Sigmoid colon (tissue), 4 donors: ENCODE measurements at regions not wholly inside any gene's neighbourhood (a gene's known extent, or its start where the extent isn't known, plus 50 kb on each side); places are given as distances from the start of the nearest gene placed in this dataset.

Experiments used
- POLR2A ChIP-seq, 2 donors: fragments of 450-650 bp; IDR thresholded peaks; one replicate each; pipeline ENCODE4 v1.6.1; 2016; ENCODE audit warnings: antibody characterized with exemption in 2 of 2, mild to moderate bottlenecking in 2 of 2, moderate library complexity in 2 of 2
- POLR2AphosphoS5 ChIP-seq, 4 donors: sonication (generic); formaldehyde crosslinking; IDR thresholded peaks; one replicate each; pipeline ENCODE4 v1.6.1; 2017; ENCODE audit warnings: antibody characterized with exemption in 4 of 4

DNA sequence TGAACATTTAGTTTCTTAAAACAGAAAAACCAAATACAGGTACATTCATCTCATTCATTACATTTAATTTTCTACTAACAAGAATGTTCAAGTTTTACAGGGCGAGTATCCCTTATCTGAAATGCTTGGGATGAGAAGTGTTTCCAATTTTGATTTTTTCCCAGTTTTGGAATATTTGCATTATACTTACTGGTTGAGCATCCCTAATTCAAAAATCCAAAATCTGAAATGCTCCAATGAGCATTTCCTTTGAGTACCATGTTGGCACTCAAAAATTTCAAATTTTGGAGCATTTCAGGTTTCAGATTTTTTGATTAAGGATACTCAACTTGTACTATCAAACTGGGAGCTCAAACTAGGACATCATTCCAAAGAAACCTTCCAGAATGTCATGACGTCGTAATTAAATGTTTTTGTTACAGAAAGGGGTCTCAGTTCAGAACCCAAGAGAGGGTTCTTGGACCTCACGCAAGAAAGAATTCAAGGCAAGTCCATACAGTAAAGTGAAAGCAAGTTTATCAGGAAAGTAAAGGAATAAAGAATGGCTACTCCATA, 90.8 kb upstream of the PIK3CG start:
- TF ChIP-seq POLR2A (IDR thresholded peaks at IDR 0.05): no peak
- no peak for TF ChIP-seq POLR2AphosphoS5 (IDR thresholded peaks at IDR 0.05)
